ENCODE measurements at regions not wholly inside any gene's neighbourhood (a gene's known extent, or its start where the extent isn't known, plus 50 kb on each side); places are given as distances from the start of the nearest gene placed in this dataset.
"Not testable (repeated sequence)": the region's sequence is repeated elsewhere in the genome, so short reads cannot be mapped to it uniquely, and the experiment has no call there.

GRCh38 chr16:75825750-75826149, 99.5 kb upstream of the CPHXL start:
- H3K4me3 ChIP-seq (ENCODE audit: low read length in 2 of 2); H3K36me3 ChIP-seq (ENCODE audit: control insufficient read depth in 1 of 2, insufficient read depth in 2 of 2, low read length in 1 of 2); H3K27ac ChIP-seq (ENCODE audit: low read depth in 1 of 2, low read length in 2 of 2); H3K4me1 ChIP-seq (ENCODE audit: control insufficient read depth in 1 of 2, insufficient read depth in 2 of 2, low read length in 2 of 2); intact Hi-C loops (cut with DNase I); H3K27me3 ChIP-seq (ENCODE audit: control insufficient read depth in 1 of 2, insufficient read depth in 2 of 2, low read length in 1 of 2); H3K9me3 ChIP-seq (ENCODE audit: control insufficient read depth, low read length); ATAC-seq (ENCODE audit: low FRiP score); DNase-seq: not testable (repeated sequence)
- WGBS, 2 donors: 67 to 83% methylated on average over 5 to 6 of the region's 6 CpGs

GRCh38 chr16:75827372-75828038, 101.2 kb upstream of the CPHXL start:
- ATAC-seq (ENCODE audit: low FRiP score); H3K4me1 ChIP-seq (ENCODE audit: control insufficient read depth in 1 of 2, insufficient read depth in 2 of 2, low read length in 2 of 2); intact Hi-C loops (cut with DNase I); DNase-seq; H3K36me3 ChIP-seq (ENCODE audit: control insufficient read depth in 1 of 2, insufficient read depth in 2 of 2, low read length in 1 of 2); H3K9me3 ChIP-seq (ENCODE audit: control insufficient read depth, low read length); H3K27me3 ChIP-seq (ENCODE audit: control insufficient read depth in 1 of 2, insufficient read depth in 2 of 2, low read length in 1 of 2); H3K27ac ChIP-seq (ENCODE audit: low read depth in 1 of 2, low read length in 2 of 2); H3K4me3 ChIP-seq (ENCODE audit: low read length in 2 of 2): not testable (repeated sequence)
- WGBS, 2 donors: 89 to 90% methylated on average over 11 to 20 of the region's 30 CpGs

DNA sequence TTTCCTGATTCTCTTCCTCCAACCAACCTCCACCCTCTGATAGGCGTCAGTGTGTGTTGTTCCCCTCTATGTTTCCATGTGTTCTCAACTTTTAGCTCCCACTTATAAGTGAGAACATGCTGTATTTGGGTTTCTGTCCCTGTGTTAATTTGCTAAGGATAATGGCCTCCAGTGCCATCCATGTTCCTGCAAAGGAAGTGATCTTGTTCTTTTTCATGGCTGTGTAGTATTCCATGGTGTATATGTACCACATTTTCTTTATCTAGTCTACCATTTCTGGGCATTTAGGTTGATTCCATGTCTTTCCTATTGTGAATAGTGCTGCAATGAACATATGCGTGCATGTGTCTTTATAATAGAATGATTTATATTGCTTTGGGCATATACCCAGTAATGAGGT, 107.1 kb upstream of the CPHXL start:
- H3K27ac ChIP-seq (ENCODE audit: low read depth in 1 of 2, low read length in 2 of 2); H3K4me1 ChIP-seq (ENCODE audit: control insufficient read depth in 1 of 2, insufficient read depth in 2 of 2, low read length in 2 of 2); DNase-seq; H3K9me3 ChIP-seq (ENCODE audit: control insufficient read depth, low read length); H3K36me3 ChIP-seq (ENCODE audit: control insufficient read depth in 1 of 2, insufficient read depth in 2 of 2, low read length in 1 of 2); H3K27me3 ChIP-seq (ENCODE audit: control insufficient read depth in 1 of 2, insufficient read depth in 2 of 2, low read length in 1 of 2); H3K4me3 ChIP-seq (ENCODE audit: low read length in 2 of 2); intact Hi-C loops (cut with DNase I); ATAC-seq (ENCODE audit: low FRiP score): not testable (repeated sequence)
- 82 to 89% methylated on average over 2 of the region's 2 CpGs for WGBS, 2 donors

GRCh38 chr16:75836347-75837010, 110.2 kb upstream of the CPHXL start:
- DNase-seq: no peak
- H3K4me3 ChIP-seq (ENCODE audit: low read length in 2 of 2): no peak overlapping the region
- no peaks in the 10 kb centered on the region for H3K4me1 ChIP-seq (ENCODE audit: control insufficient read depth in 1 of 2, insufficient read depth in 2 of 2, low read length in 2 of 2)
- WGBS, 2 donors: 23 to 24% methylated on average over 2 of the region's 2 CpGs
- H3K27ac ChIP-seq (ENCODE audit: low read depth in 1 of 2, low read length in 2 of 2): no peak overlapping the region
- ATAC-seq (ENCODE audit: low FRiP score): no peak
- no peaks in the 10 kb centered on the region for H3K27me3 ChIP-seq (ENCODE audit: control insufficient read depth in 1 of 2, insufficient read depth in 2 of 2, low read length in 1 of 2)
- no peaks in the 10 kb centered on the region for H3K36me3 ChIP-seq (ENCODE audit: control insufficient read depth in 1 of 2, insufficient read depth in 2 of 2, low read length in 1 of 2)
- intact Hi-C loops (cut with DNase I): no loop called here
- peaks cover 1% of the 10 kb centered on the region for H3K9me3 ChIP-seq (ENCODE audit: control insufficient read depth, low read length)

GRCh38 chr16:75837264-75837663, 111.0 kb upstream of the CPHXL start:
- intact Hi-C loops (cut with DNase I): no loop called here
- ATAC-seq (ENCODE audit: low FRiP score) (no peak), DNase-seq (no peak)
- no peaks in the 10 kb centered on the region for H3K4me1 ChIP-seq (ENCODE audit: control insufficient read depth in 1 of 2, insufficient read depth in 2 of 2, low read length in 2 of 2)
- H3K9me3 ChIP-seq (ENCODE audit: control insufficient read depth, low read length): peaks cover 1% of the 10 kb centered on the region
- no peaks in the 10 kb centered on the region for H3K36me3 ChIP-seq (ENCODE audit: control insufficient read depth in 1 of 2, insufficient read depth in 2 of 2, low read length in 1 of 2)
- 56 to 57% methylated on average over 2 of the region's 2 CpGs for WGBS, 2 donors
- no peak overlapping the region for H3K4me3 ChIP-seq (ENCODE audit: low read length in 2 of 2)
- no peaks in the 10 kb centered on the region for H3K27me3 ChIP-seq (ENCODE audit: control insufficient read depth in 1 of 2, insufficient read depth in 2 of 2, low read length in 1 of 2)
- H3K27ac ChIP-seq (ENCODE audit: low read depth in 1 of 2, low read length in 2 of 2): no peak overlapping the region

DNA sequence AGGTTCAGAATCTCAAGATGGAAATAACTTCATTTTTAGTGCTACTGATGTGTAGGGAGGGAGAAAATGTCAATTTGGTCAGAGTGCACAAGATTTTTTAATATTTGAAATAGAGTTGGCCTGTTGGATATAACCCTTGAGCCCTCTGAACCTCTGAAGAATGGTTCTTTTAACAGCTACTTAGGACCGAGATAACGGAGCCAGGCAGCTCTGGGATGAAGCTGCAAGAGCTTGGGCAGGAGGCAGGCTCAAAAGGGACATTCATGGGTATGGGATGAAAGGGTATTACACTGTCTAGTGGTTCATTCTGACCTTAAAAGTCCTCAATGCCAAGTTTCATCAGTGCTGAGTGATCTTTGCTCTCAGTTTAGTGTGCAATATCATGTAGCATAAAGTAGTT, 111.4 kb upstream of the CPHXL start:
- intact Hi-C loops (cut with DNase I): no loop called here
- Histone ChIP-seq H3K4me3 (ENCODE audit: low read length in 2 of 2) (no peak overlapping the region), H3K4me1 (ENCODE audit: control insufficient read depth in 1 of 2, insufficient read depth in 2 of 2, low read length in 2 of 2) (no peaks in the 10 kb centered on the region), H3K9me3 (ENCODE audit: control insufficient read depth, low read length) (peaks cover 1% of the 10 kb centered on the region), H3K27me3 (ENCODE audit: control insufficient read depth in 1 of 2, insufficient read depth in 2 of 2, low read length in 1 of 2) (no peaks in the 10 kb centered on the region), H3K27ac (ENCODE audit: low read depth in 1 of 2, low read length in 2 of 2) (no peak overlapping the region), H3K36me3 (ENCODE audit: control insufficient read depth in 1 of 2, insufficient read depth in 2 of 2, low read length in 1 of 2) (no peaks in the 10 kb centered on the region)
- DNase-seq: no peak
- ATAC-seq (ENCODE audit: low FRiP score): no peak
- WGBS, 2 donors: 55 to 58% methylated on average over 2 of the region's 2 CpGs

- ATAC-seq (ENCODE audit: low FRiP score) (no peak), DNase-seq (no peak)
- no peaks in the 10 kb centered on the region for H3K4me1 ChIP-seq (ENCODE audit: control insufficient read depth in 1 of 2, insufficient read depth in 2 of 2, low read length in 2 of 2)
- H3K9me3 ChIP-seq (ENCODE audit: control insufficient read depth, low read length): no peaks in the 10 kb centered on the region
- no peaks in the 10 kb centered on the region for H3K36me3 ChIP-seq (ENCODE audit: control insufficient read depth in 1 of 2, insufficient read depth in 2 of 2, low read length in 1 of 2)
- no peak overlapping the region for H3K27ac ChIP-seq (ENCODE audit: low read depth in 1 of 2, low read length in 2 of 2)
- no peak overlapping the region for H3K4me3 ChIP-seq (ENCODE audit: low read length in 2 of 2)
- no peaks in the 10 kb centered on the region for H3K27me3 ChIP-seq (ENCODE audit: control insufficient read depth in 1 of 2, insufficient read depth in 2 of 2, low read length in 1 of 2)
- 3 to 4% methylated on average over 1 of the region's 1 CpG for WGBS, 2 donors
- intact Hi-C loops (cut with DNase I): no loop called here
Observed at GRCh38 chr16:75841517-75841916, 115.2 kb upstream of the CPHXL start.

GRCh38 chr16:75847172-75847571, 120.9 kb upstream of the CPHXL start:
- DNase-seq: no peak
- no peaks in the 10 kb centered on the region for H3K9me3 ChIP-seq (ENCODE audit: control insufficient read depth, low read length)
- no peaks in the 10 kb centered on the region for H3K27me3 ChIP-seq (ENCODE audit: control insufficient read depth in 1 of 2, insufficient read depth in 2 of 2, low read length in 1 of 2)
- WGBS, 2 donors: 59 to 62% methylated on average over 1 of the region's 1 CpG
- no peak overlapping the region for H3K27ac ChIP-seq (ENCODE audit: low read depth in 1 of 2, low read length in 2 of 2)
- H3K4me3 ChIP-seq (ENCODE audit: low read length in 2 of 2): no peak overlapping the region
- no peak for ATAC-seq (ENCODE audit: low FRiP score)
- intact Hi-C loops (cut with DNase I): no loop called here
- no peaks in the 10 kb centered on the region for H3K4me1 ChIP-seq (ENCODE audit: control insufficient read depth in 1 of 2, insufficient read depth in 2 of 2, low read length in 2 of 2)
- no peaks in the 10 kb centered on the region for H3K36me3 ChIP-seq (ENCODE audit: control insufficient read depth in 1 of 2, insufficient read depth in 2 of 2, low read length in 1 of 2)

DNA sequence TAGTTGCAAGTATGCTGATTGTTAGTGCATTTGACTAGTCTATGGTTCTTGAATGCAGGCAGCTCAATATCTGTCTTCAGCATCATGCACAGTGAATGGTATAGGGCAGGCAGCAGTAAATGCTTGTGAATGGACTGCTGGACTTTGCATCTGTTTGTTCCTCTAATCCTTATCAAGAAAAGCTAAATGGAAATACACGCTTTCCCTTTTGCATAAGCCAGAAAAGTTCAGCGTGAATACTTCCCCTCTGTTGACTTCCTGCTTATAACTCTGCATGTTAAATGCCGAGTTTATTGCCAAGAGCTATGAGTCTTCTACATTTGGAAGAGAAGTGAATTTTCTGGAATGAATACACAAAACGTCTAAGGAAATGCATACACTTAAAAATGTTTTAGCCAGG, 127.9 kb upstream of the CPHXL start:
- no peak for ATAC-seq (ENCODE audit: low FRiP score)
- WGBS, 2 donors: 50 to 53% methylated on average over 4 of the region's 4 CpGs

More for the DNA sequence above, 127.9 kb upstream of the CPHXL start:
- intact Hi-C loops (cut with DNase I): no loop called here
- H3K9me3 ChIP-seq (ENCODE audit: control insufficient read depth, low read length): peaks cover 2% of the 10 kb centered on the region
- H3K36me3 ChIP-seq (ENCODE audit: control insufficient read depth in 1 of 2, insufficient read depth in 2 of 2, low read length in 1 of 2): no peaks in the 10 kb centered on the region
- DNase-seq: no peak
- H3K4me1 ChIP-seq (ENCODE audit: control insufficient read depth in 1 of 2, insufficient read depth in 2 of 2, low read length in 2 of 2): no peaks in the 10 kb centered on the region
- no peak overlapping the region for H3K27ac ChIP-seq (ENCODE audit: low read depth in 1 of 2, low read length in 2 of 2)
- no peak overlapping the region for H3K4me3 ChIP-seq (ENCODE audit: low read length in 2 of 2)
- no peaks in the 10 kb centered on the region for H3K27me3 ChIP-seq (ENCODE audit: control insufficient read depth in 1 of 2, insufficient read depth in 2 of 2, low read length in 1 of 2)

Measured in aorta (tissue), 5 donors.